Ovary (tissue), 3 donors: ENCODE measurements at regions not wholly inside any gene's neighbourhood (a gene's known extent, or its start where the extent isn't known, plus 50 kb on each side); places are given as distances from the start of the nearest gene placed in this dataset.

ENCODE experiments used
- EP300 ChIP-seq: sonication (generic); formaldehyde crosslinking; IDR thresholded peaks from one replicate; pipeline ENCODE4 v1.6.1; 2017; ENCODE audit warnings: antibody characterized with exemption
- POLR2A ChIP-seq: fragments of 450-650 bp; IDR thresholded peaks from one replicate; pipeline ENCODE4 v1.6.1; 2017; ENCODE audit warnings: antibody characterized with exemption, mild to moderate bottlenecking, moderate library complexity
- TF ChIP-seq, protein P1 (sequence below), 3 donors: fragments of 450-650 bp in 2 of 3; fragments of 200-600 bp in 1 of 3; IDR thresholded peaks; one replicate each; pipeline versions ENCODE4 v1.5.1 to v1.8.0; 2016 to 2022; ENCODE audit warnings: antibody characterized with exemption in 3 of 3, mild to moderate bottlenecking in 1 of 3
- donor health status: DM: no; HTN: no; CAD: no.

DNA sequence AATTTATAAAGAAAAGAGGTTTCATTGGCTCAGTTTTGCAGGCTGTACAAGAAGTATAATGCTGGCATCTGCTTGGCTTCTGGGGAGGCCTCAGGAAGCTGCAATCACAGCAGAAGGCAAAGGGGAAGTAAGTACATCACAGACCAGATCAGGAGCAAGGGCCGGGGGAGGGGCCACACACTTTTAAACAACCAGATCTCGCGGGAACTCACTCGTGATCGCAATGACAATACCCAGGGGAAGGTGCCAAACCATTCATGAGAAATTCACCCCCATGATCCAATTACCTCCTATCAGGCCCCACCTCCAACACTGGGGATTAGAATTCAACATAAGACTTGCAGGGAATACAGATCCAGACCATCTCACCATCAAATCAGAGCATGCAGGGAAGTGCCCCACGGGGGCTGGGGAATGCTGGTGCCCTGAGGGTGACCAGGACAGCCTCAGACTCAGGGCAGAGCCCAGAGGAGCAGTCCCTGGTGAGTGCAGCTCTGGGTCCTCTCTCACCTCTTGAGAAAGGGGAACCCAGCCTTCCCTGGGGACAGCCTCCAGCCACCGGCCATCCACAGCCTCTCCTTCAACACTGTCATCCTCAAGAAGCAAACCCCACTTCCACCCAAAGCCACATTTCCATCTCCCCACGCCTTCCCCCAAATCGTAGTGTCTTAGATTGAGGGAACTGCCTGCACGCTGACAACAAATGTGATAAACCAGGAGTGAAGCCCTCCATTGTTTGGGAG, 80.7 kb downstream of the ANKRD60 start:
- TF ChIP-seq, protein P1, sequence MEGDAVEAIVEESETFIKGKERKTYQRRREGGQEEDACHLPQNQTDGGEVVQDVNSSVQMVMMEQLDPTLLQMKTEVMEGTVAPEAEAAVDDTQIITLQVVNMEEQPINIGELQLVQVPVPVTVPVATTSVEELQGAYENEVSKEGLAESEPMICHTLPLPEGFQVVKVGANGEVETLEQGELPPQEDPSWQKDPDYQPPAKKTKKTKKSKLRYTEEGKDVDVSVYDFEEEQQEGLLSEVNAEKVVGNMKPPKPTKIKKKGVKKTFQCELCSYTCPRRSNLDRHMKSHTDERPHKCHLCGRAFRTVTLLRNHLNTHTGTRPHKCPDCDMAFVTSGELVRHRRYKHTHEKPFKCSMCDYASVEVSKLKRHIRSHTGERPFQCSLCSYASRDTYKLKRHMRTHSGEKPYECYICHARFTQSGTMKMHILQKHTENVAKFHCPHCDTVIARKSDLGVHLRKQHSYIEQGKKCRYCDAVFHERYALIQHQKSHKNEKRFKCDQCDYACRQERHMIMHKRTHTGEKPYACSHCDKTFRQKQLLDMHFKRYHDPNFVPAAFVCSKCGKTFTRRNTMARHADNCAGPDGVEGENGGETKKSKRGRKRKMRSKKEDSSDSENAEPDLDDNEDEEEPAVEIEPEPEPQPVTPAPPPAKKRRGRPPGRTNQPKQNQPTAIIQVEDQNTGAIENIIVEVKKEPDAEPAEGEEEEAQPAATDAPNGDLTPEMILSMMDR (IDR thresholded peaks at IDR 0.05) = no peak
- no peak for TF ChIP-seq EP300
- no peak for TF ChIP-seq POLR2A
